HG03135 (cell line): ENCODE measurements at regions not wholly inside any gene's neighbourhood (a gene's known extent, or its start where the extent isn't known, plus 50 kb on each side); places are given as distances from the start of the nearest gene placed in this dataset.
"Not testable (repeated sequence)": the region's sequence is repeated elsewhere in the genome, so short reads cannot be mapped to it uniquely, and the experiment has no call there.

Source experiments
- ATAC-seq: cut with Tn5 transposase; IDR thresholded peaks from one replicate; pipeline ENCODE4 v1.9.1; 2021; ENCODE audit warnings: mild to moderate bottlenecking, moderate library complexity; ENCODE audit not compliant: unreplicated experiment

DNA sequence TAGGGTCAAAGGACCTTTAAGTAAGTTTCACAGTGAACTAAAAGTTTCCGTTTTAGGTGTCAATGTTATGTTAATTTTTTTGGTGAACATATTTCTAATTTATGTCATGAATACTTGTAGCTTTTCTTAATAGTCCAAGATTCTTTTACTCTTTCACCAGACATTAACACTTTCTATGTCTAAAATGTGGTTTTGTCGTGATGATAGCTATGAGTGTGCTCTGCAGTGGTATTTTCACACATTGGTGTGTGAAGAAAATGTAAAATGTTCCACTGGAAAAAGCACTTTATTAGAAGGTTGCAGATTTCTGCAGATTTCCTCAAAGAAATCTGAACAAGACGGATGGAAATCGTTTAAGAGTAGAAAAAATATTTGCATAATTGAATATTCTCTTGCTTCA lies 561.0 kb upstream of the ANKRD30A start:
- ATAC-seq = no peak

DNA sequence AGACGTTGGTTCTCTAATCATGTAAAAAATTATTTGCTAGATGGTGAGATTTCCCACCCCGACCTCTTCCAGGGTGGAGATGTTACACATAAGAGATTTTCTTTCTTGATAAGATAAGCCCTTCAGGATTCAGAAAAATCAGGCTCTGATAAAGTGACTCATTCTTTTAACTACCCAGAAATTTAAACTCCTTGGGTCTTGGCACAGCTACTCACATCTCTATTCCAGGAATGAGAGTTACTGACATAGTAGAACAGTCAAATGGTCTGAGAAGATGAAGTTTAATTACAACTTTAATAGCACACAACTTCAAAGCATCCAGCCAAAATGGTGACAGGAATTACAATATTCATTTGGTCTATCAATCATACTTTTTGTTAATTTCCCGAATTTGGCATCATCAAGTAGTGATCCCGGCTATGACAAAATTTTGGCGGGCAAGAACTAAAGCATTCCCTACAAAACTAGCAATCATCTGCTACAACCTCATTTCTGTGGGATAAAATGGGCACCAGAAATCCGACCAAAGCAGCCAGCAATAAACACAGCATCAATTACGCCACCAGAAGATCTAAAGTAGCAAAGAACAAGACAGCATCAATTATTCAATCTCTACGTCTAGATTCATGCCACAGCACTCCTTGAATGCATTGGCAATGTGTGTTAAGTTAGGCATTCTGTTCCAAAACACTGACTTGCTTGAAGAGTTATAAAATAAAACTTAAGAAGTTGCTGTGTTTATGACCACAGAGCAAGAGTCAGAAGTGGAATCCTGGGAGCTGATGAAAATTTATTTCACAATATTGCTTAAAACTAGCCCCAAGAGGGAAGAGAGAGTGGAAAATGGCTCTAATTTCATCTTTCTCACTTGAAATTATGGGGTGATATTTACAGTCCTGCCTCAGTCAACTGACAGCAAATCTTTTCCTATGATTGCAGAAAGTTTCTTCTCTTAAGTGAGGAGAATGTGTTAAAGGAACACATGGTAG lies 565.7 kb upstream of the ANKRD30A start:
- ATAC-seq = no peak

DNA sequence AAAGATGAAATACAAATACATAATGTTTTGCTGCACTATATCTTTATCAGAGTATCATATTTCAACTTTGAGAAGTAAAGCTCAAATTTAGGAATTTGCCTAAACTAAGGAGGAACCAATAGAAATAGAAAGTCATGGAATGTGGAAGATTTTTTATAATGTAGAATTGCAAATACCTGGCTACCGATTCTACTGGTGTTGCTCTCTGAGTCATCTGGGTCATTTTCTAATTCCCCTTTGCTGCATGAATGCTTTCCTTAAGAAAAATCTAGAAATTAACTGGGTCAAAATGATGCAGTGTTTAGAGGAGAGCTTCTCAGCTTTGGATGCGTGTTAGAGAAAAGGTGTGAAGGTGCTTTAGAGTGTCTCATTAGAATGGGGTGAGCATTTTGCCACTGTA lies 568.9 kb upstream of the ANKRD30A start:
- no peak for ATAC-seq

DNA sequence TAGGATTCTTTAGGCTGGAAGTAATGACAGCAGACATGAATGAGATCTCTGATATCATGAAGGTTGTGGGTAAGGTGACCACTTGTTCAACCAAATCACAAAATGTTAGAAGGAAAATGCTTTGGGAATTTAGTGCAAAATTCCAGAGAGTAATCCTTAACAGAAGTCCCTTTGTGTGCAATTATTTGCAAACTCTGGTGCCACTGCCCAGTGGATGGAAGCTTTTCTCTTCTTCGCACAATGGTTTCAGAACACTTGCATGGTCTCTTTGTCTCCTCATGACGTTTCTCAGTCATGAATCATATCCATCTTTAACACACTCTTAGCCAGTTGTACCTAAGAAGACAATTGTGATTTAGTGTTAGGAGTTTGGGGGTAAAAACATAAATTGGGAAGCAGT lies 570.4 kb upstream of the ANKRD30A start:
- no peak for ATAC-seq

DNA sequence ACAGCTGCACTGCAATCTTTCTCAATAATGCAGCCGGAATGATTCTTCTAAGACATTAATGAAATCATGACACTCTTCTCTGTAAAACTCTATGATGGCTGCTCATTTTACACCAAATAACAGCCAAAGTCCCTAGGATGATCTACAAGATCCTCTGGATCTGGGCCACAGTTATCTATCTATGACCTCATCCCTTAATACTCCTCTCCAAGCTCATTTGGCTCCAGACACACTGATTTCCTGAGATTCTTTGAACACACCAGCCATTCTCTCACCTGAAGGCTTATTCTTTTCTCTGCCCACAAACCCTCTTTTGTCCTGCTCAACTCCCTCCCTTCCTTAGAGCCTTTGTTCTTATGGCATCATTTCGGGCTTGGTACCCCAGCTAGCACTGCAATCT lies 577.4 kb upstream of the ANKRD30A start:
- no peak for ATAC-seq

DNA sequence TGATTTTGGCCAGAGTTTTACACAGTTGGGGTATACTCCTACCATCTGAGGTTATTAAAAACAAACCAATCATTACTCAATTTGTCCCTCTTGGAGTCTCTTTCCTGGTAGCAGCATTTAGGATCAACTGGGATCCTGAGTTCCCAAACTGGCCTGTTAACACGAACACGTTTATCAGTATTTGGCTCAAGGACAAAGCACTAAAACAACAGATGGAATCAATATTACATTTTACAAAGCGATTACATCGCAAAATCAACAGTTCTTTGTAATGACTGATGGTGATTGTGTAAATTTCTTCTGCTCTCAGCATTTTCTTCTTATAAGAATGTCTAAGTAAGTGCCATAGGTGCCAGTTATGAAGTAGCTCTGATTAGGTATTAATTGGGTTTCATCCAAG lies 582.9 kb upstream of the ANKRD30A start:
- no peak for ATAC-seq

DNA sequence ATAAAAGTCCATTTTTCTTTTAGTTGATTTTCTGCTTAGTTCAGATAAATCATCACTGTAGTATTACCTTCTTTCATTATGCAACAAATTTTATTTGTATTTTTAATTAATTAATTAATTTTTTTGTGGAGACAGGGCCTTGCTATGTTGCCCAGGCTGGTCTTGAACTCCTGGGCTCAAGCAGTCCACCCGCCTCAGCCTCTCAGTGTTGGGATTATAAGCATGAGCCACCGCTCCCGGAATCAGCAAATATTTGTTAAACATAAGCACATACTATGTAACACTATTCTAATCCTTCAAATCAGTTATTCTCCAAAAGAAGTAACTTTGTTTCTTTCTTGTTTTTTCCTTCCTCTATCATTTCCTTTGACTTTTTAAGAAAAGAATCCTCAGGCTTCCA lies 584.8 kb upstream of the ANKRD30A start:
- ATAC-seq = no peak

DNA sequence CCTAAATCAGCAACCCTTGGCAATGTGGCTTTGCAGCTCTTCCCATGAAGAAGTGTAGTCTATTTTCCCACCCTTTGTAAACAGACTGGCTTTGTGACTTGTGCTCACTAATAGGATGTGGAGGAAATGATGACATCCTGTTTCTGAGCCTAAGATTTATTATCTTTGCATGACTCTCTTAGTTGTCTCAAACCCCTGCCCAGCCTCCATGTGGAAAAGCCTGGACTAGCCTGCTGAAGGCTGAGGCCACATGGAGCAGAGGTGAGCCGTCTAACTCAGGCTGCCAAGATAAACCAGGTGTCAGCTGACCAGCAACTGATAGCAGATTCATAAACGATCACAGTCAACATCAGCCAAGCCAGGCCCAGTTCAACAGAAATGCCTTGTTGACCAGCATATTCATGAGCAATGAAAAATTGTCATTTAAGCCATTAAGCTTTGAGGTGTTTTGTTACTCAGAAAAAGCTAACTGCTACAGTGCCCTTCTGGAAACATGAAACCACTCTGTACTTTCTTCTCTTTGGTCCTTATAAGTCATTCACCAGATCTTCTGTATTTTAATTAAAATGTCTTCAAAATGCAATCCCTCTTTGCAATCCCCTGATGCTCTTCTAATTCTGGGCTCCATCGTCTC lies 586.3 kb upstream of the ANKRD30A start:
- ATAC-seq = no peak

DNA sequence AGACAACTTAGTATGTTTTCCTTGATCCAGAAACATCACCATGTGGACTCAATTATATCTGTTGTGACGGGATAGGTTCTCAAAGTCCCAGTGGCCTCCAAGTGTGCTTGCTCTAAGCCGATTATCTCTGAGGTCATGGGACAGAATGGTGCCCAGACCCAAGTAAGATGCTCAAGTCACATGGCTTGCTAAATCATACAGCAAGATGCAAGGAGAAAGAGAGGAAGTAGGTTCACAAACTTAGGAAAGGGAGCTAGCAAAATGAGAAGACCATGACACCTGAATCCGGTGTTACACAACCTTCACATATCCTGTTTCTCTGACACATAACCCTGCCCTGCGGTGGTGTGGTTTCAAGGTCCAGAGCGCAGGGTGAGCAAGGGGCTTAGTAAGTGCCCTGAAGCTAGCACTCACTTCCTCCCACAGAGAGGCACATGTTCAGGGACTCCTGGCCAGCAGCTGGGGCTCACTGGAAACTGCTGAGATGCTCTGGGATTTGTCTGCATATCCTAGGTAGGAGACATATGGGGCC lies 590.9 kb upstream of the ANKRD30A start:
- ATAC-seq = peak; percentile 100

DNA sequence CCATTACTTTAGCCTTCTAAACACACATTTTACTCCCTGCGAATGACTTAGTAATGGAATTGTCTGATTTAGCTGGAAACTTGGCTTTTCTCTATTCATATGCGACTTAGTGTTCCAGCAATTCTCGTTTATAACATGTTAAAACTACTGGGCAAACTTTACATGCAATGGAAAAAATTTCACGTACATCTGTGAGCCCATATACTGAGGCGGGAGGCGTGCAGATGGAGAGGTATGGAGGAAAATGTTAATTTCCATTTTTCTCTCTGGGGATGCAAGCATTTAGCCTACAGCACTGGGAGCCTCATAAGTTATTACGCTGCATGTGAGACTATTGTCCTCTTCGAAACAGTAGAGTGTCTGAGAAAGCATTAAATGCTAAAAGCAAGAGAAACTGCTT lies 591.5 kb upstream of the ANKRD30A start:
- ATAC-seq = no peak

DNA sequence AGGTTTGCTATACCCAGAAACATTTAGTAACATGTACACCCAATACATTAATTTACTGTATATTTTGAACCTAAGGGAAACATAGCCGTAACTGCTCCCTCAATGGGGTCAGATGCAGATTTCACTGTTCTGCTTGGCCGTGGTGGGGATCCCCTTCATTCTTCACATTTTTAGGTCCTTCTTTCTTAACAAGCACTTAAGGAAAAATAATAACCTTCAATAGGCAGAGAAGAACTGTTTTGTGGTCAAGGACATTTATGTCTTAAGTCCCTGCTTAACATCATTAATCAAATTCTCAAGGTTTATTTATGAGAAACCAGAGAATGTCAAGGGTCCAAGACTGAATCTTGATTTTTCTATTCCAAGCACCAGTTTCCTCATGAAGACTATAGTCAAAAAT lies 592.1 kb upstream of the ANKRD30A start:
- ATAC-seq = no peak

DNA sequence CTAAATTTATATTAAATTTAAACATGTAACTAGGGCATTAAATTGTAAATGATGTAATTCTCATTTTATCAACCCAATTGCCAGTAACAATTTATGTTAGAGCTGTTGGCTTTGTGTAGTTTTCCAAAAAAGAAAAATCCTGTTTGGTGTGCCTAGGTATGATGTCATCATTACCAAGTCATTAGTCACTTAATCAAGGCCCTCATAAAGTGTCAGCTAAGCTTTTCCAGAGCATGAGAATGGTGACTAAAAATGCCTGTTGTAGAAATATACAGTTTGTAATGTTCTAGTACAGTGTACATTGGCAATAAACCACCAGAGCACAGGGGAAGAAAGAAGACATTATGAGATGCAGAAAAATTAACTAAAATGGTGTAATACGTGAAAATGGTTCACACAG lies 593.8 kb upstream of the ANKRD30A start:
- ATAC-seq = no peak

DNA sequence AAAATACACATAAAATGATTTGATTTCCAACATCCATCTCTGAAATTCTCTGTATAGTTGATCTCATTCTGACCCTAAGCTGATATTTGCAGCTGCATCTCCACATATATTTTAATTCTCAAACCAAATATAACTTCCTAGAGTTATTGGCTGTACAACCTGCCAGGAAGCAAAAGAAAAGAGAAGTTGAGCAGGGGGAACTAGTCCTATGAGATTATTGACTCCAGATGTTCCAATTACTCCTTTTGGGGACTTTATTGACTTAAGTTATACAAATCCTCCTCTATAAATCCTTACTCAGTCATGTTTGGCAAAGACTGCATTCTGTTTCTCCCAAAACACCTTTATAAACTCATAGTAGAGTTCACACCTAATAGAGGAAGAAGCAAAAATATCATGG lies 599.4 kb upstream of the ANKRD30A start:
- no peak for ATAC-seq

DNA sequence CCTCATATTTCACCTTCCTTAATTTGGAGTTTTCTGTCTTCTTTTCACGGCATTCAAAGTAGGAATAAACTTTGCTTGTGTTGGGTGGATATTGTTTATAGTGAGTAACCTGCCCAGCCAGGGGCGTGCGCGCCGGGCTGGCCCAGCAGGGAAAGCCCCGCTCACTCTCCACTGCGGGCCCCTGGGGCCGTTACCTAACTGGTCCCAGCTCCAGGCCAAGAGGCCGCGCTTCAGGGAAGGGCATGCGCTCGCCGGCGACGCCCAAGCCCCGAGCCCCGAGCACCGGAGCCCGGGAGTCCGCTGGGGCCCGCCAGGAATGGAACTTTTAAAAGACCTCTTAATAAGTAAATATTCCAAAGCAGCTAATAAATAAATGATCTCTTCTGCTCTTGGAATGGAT lies 601.3 kb upstream of the ANKRD30A start:
- ATAC-seq = not testable (repeated sequence)

DNA sequence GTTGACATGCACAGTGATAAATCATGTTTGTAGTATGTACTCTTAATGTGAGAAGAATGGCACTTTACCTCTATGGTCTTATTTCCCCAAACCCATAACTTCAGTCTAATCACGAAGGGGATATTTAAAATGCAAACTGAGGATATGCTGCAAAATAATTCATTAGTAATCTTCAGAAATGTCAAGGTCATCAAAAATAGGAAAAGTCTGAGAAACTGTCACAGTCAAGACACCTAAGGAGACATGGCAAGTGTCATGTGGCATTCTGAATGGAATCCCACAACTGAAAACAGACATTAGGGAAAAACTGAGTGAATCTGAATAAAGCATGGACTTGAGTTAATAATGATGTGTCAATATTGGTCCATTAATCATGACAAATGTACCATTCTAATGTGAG lies 605.5 kb upstream of the ANKRD30A start:
- ATAC-seq = no peak

DNA sequence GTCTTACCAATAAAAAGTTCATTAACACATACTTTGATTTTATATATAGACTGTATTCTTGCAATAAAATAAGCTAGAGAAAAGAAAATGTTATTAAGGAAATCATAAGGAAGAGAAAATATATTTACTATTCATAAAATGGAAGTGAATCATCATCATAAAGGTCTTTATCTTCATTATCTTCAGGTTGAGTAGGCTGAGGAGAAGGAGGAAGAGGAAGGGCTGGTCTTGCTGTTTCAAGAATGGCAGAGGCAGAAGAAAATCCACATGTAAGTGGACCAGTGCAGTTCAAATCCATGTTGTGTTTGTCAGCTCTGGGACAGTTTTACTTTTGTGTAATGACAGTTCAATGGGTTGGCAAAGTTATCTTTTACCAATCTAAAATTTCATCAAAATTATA lies 609.1 kb upstream of the ANKRD30A start:
- no peak for ATAC-seq

DNA sequence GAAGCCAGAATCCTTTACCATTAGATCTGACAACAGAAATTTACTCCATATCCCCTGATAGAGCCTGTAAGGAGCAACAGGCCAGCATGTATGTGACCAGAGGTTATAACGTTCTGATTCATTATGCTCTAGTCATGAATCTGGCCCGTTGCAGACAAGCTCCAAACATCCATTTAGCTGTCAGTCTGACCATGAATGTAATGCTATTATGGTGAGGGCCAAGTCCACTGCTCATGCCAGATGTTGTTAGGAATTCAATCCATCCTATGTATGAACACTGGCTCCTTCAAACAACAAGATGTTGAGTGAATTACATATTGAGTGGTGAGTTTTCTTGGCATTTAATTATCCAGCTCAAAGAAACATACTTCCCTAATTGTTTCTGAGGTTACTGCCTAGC lies 610.1 kb upstream of the ANKRD30A start:
- no peak for ATAC-seq

DNA sequence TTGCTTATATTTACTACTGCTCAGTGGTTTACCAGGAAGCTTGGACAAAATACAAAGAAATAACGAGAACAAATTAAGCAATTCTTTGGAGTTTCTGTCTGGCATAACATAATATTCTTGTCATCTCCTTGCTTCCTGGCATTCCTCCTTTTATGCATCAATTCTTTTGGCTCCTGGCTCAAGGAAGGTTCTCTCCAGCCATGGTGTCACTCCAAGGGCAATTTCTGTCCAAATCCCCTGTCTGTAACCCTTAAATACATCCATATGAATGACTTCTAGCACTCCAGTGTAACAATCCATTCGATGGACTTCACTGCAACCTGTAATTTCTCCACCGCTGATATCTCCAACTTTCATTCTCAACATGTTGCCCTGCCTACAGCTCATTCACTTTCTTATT lies 617.7 kb upstream of the ANKRD30A start:
- no peak for ATAC-seq

DNA sequence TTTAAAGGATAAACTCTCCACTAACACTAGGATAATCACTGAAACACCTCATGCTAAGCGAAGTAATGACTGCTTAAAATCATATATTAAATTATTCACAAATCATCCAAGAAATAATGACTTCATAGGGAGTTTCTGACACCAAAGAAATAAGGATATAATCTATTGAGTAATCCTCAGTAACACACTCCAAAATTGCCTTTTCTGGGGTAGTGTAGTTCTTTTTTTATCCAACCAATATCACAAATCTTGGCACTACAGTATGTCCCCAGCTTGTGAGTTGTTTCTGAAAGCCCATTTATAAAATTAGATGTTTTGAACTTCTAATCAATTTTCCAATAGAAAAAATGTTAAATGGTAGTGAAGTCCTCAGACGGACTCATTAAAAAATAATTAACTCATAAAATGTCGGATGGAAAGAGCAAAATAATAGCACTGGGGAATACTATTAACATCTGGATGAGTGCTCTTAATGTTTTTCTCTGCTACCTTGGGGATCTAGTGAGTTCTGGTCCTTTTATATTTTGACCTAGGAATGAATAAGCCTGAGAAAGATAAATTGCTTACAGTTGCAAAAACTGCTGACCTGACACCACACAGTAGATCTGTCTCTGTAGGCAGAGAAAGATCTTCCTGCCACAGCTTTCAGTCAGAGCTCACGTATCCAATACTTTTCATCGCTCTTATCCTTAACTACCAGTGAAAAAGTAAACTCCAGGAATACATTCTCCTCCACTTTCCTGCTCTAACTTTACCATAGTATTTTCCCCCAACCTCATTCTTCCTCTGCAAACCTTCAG lies 618.5 kb upstream of the ANKRD30A start:
- no peak for ATAC-seq

DNA sequence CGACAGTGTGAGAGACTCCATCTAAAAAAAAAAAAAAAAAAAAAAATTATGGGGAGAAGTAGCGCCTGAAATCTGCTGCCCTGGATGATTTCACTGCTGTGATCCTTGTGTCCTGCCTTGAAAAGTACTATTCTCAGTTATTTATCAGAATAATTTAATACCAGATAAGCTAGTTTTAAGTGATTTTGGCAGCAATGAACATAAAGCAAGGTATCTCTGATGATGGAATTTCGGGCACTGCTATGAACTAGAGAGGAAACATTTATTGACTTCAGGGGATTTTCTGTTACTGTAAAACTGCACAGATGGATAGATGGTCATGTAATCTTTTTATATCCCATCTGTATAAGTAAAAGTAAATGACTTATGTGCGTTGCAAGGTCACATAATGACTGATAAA lies 619.1 kb upstream of the ANKRD30A start:
- no peak for ATAC-seq

DNA sequence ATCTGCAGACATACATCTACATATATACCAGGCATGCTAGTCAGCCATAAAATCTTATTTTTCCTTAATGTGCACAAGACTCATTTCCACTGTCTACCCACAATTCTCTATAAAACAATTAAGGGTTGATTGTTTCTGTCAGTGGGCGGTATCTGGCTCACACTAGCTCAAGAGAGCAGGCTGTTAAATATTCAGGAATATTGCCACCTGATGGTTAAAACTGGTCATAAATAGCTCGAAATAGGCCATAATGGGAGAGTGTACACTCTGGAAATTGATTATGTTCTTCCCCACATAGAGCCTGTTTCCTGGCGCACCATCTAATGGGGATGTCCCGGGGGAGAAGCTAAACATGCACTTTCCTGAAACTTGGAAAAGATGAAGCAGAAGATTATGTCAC lies 620.6 kb upstream of the ANKRD30A start:
- no peak for ATAC-seq
